SK-N-DZ (cell line): ENCODE measurements at regions not wholly inside any gene's neighbourhood (a gene's known extent, or its start where the extent isn't known, plus 50 kb on each side); places are given as distances from the start of the nearest gene placed in this dataset.

Experiments used
- DNase-seq: peaks from one replicate; pipeline ENCODE4 v3.0.0-alpha.2; 2015; ENCODE audit warnings: low spot score

DNA sequence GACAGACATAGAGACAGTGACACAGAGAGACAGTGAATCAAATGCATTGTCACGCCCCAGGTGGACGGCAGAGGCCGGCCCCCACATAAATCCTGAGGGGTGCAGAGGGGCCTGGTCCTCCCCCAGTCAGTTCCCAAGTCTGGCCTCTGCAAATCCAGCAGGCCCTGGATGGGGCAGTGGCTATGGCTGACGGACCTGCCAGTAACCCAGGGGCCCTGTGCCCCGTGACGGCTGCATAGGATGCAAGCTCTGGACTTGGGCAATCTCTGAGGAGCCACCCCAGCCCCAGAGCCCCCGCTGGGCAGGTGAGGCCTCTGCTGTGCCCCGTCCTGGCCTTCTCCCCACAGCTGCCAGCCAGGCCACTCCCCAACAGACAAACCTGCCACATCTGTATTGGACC lies 204.5 kb downstream of the BRD1 start:
- DNase-seq = no peak

DNA sequence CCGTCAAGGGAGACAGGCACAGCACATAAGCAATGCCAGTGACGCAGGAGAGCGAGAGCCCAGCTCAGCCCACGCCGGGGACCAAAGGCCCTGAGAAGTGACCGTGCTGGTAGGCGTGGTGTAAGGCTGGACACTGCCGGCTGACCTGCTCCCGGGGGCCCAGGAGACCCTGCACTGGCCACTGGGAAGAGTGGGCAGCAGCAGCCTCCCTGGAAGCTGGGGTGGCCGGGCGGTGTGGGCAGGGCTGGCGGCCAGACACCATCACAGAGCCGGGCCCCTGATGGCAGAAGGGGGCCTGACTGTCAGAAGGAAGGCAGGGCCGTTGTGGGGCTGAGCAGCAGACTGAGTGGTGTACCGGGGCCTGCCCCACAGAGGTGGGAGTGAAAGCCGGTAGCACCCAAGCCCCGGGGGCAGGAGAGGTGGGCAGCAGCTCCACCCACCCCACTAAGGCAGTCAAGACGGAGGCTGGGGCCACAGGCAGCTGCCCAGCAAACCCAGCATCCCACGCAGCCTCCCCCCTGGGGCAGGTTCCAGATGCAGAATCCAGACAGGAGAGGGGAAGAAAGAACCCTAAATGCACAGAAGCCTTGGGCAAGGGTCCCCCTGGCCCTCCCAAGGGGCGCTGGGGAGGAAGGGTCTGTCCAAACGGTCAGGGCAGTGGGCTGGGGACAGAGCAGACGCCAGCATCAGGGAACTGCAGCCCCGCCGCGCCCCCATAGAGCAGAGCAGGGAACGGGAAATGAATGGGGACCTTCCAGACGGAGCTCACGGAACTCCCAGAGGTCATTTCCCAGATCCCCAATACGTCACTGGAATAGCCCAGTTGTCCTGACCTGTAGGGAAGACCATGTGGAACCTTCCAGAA lies 205.2 kb downstream of the BRD1 start:
- no peak for DNase-seq

DNA sequence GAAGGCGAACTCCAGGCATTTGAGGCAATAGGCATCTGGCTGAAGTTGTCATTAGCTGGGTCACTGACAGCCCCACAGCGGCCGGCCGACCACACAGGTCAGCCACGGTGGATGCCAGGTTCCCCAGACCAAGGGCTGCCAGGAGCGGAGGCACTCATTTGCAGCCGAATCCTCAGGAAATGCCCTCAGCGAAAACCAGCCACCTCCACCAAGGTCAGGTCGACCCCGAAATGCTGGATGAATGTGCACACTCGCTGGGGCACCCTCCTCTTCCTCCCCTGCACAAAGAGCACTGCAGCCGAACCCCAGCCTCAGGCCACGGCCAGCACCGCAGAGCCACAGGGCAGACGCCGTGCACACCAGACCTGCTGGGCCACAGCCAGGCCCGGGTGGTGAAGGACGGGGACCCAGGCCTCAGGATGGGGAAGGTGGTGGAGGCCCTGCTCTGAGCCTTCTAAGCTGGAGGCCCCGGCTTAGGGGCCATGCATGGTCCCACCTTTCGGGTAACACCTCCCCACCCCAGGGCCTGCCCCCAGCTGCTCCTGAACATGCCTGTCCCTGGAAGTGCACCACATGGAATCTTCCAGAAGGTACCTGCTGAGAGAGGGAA lies 206.0 kb downstream of the BRD1 start:
- no peak for DNase-seq

DNA sequence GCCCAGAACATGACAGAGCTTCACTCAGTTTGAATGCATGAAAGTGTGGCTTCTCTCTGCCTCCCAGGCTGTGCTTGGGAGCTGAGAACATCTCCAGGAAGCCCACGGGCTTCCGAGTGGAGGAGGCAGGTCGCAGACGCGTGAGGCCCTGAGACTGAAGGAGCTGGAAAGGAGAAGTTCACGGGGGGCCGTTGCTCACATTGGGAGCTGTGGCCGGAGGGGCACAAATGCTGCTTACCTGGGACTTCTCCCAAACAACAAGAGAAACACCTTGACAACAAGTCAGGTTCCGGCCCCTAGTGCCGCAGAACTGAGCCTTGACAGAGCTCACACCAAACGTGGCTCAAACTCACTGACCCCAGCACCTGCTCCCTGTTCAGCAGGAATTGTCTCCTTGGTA lies 207.0 kb downstream of the BRD1 start:
- no peak for DNase-seq

DNA sequence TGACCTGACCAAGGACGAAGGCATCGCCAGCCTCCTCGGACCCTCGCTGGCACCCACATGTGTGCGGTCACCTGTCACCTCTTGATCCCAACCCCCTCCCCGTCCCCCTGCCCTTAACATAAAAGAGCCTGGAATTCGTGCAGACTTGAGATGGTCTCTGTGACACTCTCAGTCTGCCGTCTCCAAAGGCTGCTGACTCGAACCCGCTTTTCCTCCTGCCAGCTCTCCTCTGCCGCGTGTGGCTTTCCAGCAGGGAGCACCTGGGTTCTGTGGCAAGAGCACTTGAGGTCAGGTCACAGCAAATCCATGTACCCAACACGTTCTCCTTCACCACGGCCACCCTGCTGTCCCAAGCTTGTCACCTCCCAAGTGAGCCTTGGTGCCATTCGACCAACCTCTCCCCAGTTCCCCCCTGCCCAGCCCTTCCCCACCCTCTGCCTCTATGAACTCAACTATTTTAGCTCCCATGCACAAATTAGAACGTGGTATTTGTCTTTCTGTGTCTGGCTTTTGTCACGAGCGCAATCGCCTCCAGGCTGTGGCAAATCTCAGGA lies 207.6 kb downstream of the BRD1 start:
- no peak for DNase-seq

DNA sequence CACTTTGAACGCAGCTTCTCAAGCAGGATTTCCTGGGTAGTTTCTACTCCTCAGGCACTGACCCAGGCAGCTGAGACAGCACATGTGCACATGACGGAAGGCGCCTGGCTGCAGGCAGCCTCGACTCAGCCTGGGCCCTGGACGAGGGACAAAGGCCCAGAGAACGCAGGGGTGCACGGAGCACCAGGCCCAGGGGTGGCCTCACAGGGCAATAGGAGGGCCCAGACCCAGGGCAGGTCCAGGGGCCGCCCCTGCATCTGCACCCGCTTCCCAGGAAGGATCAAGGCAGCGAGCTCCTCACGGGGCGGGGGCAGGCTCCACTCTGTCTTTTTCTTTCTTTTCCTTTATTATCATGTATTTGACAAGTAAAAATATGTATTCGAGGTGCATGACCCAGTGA lies 208.4 kb downstream of the BRD1 start:
- DNase-seq = no peak

DNA sequence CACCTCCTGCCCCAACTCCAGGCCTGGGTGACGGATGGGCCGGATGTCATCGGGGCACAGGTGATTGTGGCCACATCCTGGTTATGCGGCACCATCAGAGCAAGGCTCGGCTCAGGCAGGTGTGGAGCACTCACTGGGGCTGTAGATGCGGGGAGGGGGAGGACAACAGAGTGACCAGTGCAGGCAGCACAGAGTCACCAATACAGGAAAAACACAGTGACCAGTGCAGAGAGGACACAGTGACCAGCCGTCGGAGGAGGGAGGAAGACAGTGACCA lies 209.1 kb downstream of the BRD1 start:
- no peak for DNase-seq

DNA sequence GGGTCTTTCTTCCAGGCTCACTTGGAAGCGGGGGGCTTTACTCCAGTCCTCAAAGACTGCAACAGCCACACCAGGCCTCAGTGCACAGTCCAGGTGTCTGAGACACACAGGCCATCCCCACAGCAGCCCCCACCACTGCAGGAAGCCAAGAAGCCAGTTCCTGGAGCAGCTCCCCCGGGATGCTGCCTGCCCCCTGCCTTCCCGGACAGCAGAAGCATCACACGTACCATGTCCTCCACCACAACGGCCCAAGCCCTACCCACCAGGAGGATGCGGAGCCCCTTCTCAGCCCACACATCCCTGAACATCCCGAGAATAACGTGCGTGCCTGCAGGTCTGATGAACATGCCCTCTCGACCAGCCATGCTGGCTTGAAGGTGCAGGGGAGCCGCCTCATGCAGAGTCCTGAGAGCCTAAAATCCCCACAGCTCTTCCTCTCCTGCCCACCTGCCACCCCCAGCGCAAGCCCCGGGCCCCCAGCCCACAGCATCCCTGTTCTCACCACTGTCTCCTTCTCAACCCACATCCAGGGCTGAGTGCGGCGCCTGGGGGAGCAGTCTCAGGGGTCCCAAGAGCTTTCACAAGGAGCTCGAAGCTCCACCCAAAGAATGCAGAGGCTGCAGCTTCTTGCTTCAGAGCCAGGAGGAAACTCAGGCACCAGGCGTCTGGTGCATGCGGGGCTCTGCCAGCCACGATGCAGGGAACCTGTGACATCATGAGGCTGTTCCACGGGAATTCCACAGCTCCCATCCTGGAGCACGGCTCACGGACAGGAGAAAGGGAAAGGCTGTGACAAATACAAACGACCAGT lies 209.6 kb downstream of the BRD1 start:
- DNase-seq = no peak

DNA sequence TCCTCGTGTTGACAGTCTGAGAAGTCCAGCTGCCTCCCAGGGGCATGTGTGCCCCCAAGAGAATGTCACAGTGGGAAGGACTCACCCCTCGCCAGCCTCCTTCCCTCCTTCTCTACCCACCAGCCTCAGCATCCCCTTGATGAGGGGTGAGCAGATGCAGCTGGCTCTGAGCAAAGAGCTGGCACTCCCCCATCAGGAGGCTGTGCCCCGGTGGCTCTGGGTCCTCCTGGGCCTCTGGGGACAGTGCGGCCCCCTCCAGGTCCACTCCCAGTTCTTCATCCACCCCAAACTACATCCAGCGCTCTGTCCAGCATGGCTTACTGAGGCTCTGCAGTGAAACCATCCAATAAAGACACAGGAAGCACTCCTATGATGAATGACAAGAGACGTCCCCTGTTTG lies 210.4 kb downstream of the BRD1 start:
- no peak for DNase-seq

DNA sequence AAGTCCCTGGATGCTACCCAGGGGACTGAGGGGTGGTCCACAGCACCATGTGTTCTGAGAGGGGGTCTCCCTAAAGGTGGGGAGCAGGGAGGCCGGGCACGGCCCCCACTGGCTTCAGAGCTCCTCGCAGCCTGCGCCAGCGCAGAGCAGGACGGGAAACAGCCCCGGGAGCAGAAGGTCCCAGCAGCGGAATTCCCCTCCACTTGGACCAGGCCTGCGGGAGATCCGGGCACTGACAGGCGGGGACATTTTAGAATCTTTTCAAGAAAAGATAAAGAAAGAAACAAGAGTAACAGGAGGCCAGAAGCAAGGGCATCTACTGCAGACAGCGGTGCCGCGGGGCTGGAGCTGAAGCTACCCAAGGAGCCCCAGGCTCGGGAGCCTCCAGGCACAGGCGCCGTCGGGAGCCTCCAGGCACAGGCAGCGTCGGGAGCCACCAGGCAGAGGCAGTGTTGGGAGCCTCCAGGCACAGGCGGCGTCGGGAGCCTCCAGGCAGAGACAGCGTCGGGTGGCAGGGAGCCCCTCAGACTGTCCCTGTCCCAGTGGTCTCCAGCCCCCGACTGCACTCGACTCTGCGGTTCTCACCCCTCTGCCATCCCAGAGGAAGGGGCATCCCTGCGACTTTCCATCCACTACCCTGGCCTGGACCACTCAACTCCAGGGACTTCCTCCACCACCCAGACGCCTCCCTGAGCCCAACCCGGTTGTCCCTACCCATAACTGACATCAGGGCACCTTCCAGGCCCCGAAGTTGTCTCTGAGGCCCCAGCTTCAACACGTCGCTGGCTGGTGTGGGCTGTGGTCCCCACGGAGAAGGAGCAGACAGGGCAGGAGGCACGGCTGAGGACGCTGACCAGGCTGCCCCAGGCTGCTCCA lies 211.1 kb downstream of the BRD1 start:
- no peak for DNase-seq

DNA sequence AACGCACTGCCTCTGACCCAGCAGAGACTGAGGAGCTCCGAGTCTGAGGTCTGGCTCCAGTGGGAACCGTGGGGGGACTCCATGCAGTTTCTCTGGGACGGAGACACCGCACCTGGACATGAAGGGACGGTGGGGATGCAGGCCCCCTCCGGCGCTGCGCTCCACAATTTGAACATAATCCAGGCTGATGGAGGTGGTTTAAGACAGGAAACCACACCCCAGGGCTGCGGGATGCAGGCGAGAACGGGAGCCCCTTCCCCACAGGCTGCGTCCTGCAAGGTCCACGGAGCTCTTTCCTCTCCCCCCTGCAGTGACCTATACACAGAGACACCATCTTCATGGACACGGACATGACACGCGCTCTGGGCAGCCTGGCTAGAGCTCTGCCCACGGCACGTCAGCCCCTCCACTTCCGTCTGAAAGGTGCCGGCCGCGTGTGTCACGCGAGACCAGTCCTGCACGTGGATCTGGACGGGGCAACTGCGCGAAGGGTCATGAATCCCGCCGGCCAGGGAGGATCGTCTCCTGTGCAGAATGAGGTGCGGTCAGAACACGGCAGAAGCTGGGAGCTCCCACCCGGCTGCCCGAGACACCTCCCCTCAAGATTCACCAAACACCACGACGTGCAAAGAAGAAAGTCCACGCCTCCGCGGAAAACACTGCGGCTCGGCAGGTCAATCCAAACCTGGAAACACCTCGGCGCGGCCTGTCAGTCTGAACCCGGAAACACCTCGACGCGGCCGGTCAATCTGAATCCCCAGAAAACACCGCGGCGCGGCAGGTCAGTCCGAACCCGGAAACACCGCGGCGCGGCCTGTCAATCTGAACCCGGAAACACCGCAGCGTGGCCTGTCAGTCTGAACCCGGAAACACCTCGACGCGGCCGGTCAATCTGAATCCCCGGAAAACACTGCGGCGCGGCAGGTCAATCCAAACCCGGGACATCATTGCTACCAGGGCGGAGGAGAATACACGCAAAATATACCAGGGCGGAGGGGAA lies 212.4 kb downstream of the BRD1 start:
- no peak for DNase-seq

DNA sequence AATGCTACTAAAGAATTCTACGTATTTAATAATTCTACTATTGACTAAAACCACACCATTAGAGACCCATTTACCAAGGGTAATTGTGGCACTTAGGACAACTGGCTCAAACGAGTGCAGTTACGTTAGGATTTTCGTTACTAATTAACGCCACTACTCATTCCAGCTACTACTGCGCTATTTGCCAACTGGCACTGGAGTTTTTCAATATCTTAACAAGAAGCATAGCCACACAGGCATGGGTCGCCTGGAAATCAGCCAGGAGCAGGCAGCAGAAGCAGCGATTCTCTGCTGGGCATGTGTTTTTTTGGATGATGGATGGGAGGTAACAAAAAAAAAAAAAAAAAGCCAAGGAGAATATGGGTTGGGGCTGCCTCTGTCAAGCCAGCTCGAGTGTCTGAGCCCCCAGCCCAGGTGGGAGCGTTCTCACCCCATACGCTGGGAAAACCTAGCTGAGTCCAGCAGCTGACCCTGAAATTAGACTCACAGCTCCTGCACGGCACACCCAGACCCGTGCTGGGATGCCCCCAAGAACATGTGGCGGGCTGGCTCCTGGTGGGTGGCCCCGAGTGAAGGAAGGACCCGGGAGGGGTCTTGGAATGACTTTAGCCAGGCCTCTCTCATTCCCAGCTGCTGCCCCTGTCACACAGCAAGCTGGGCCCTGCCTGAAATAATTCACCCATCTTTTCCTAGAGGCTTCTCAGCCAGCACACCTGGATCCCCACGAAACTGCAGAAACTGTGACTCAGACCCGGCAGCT lies 214.0 kb downstream of the BRD1 start:
- no peak for DNase-seq

DNA sequence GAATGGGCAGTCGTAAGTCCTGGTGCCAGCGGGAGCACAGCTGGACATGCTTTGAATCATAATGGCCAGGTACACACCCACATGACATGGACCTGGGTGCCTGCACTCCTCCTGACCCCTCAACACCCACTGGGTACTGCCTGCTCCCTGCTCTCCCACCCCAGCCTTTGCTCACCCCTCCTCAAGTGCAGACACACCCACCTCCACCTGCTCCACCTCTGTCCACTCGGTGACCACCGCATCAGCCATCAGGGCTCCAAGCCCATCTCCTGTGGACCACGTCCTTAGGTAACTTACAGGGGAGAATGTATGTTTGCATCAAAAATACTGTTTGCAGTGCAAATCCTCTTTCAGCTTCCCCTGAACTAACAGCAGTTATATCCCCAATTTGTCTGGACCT lies 214.6 kb downstream of the BRD1 start:
- no peak for DNase-seq

DNA sequence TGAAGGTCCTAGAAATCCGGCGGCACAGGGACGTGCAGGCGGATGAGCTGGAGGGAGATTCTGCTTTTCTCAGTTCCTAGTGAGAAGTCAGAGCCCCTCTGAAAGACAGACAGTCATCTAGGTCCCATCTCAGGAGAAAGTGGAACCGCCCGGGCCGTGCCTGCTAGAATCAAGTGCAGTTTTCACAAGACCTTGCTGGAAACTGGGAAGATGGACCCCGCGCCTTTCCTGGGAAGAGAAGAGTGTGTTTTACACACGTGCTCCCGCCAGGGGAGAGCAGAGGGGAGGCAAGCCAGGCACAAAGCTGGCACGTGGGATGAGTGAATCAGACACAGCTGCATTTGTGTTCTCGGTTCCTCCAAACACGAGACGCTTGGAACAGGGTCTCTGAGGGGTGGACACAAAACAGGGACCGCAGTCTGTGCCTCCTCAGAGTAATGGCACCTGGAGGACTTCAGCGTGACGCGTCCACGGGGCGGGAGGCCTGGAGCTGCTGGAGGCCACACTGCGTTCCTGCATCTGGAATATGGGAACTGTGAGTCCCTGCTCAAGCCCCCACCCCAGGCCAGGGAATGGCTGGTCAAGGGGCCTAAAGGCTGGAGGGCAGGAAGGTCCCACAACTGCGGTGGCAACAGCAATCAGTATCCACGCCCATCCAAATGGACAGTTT lies 218.3 kb downstream of the BRD1 start:
- DNase-seq = no peak

DNA sequence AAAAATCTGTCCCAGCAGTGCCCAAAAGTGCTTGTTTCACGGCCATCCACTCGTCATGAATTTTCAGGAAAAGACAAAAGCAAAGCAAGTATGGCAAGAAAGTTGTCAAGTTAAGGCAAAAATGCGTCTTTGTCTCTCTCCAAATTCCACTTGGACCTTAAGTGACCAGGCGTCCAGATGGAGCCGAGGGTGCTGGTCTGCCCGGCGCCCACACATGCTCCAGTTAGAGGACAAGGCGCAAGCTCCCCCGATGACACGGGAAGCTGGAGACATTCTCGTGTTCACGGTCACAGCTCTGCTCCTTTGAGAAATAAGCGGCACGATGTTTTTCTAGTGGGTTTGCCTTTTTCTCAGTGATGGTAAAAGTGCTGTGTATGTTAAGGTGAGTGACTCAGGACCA lies 219.0 kb downstream of the BRD1 start:
- no peak for DNase-seq

DNA sequence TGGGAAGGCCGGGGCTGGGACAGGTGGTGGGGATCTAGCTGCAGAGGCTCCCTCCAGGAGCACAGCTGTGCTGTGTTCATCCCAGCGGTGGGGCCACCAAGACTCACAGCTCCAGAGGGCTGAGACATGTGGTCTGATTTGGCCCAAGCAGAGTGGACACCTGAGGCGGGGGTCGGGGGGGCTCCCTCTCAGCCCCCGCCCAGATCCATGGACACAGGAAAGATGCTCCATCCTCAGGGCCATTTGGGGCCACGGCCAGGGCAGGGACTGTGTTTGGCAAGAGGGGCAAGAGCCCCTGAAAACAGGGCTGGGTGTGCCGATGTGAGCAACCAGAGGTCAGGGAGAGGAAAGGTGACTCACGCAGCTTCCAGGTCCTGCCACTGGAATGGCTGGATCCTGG lies 219.4 kb downstream of the BRD1 start:
- no peak for DNase-seq

DNA sequence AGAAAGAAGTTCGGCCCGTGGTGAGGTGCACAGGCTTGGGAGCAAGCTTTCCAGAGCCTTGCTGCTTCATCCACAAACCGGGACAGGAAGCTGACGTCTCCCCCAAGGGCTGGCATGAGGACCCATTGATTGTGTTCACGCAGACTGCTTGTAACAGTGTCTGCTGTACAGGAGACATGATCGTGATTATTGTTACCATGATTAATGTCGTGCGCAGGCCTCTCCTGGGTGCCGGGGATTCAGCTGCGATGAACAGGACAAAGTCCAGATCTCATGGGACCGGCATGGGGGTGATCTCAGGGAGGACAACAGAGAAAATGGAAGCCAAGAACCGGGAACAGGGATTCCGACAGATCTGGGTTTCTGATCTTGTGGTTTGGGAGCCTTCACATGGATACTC lies 219.9 kb downstream of the BRD1 start:
- no peak for DNase-seq

DNA sequence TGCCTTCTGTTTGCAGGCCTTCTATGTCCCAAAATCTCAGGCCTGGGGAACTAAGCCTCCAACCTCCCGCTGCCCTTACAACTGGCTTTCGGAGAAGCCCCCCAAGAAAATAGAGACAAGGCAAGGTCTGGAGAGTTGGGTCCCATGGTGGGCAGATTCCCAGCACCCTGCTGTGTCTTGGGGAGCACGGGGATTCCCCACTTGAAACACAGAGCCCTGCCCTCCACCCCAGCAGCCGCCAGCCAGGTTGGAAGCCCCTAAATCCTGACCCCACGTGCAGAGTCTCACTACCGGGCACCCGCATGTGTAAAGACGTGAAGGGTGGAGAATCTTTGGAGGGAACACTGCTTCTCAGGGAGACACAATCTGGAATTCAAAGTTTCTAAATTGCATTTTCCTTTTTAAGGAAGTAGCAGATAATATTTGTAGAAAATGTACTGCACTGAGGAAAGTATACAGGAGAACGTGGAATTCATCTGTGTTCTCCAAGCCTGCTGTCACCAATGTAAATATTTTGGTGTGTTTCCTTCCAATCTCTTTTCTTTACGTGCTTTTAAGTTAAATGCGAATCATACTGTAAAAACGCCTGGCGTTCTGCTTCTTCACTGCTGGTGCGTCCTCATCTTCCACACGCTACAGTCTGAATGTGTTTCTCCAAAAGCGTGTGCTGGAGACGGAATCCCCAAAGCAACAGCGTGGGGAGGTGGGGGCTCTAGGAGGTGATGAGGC lies 220.9 kb downstream of the BRD1 start:
- no peak for DNase-seq
